HCT116 (cell line): ENCODE measurements at regions not wholly inside any gene's neighbourhood (a gene's known extent, or its start where the extent isn't known, plus 50 kb on each side); places are given as distances from the start of the nearest gene placed in this dataset.

ENCODE experiments used
- ATAC-seq: fragments of 200-7000 bp; cut with Tn5 transposase; 2 replicates; pipeline ENCODE4 v1.9.1; 2020; ENCODE audit warnings: mild to moderate bottlenecking, moderate library complexity
- BruUV-seq: library from RNA; stranded (reverse); fragments of 400-500 nt; replicated peaks from 2 replicates; lab custom pipeline; 2021; lab: Mats Ljungman, UMichigan
- CTCF ChIA-PET: fragments of 300-600 bp; sonication (Branson Sonifier 250); formaldehyde crosslinking; loops from one replicate; lab custom pipeline; 2021; ENCODE audit warnings: antibody characterized with exemption; lab: Charles Lee
- POLR2A ChIA-PET: fragments of 300-600, 350-600 bp; sonication (Branson Sonifier 250); formaldehyde crosslinking; loops from one replicate; lab custom pipeline; 2021; ENCODE audit warnings: antibody characterized with exemption; lab: Charles Lee
- RAD21 ChIA-PET, 2 experiments: fragments of 300-600 bp; sonication (Branson Sonifier 250); formaldehyde crosslinking; loops; one replicate each; lab custom pipeline; 2023; ENCODE audit warnings: low total read pairs in 2 of 2; ENCODE audit not compliant: uncharacterized antibody in 2 of 2, unreplicated experiment in 2 of 2, low non-redundant PET in 1 of 2; lab: Charles Lee
- DNase-seq: peaks from one replicate; pipeline ENCODE4 v3.0.0-alpha.2; 2010; ENCODE audit warnings: low read depth, low spot score
- H2AFZ ChIP-seq: fragments of 200-600 bp; shearing (Covaris generic), sonication (generic); 2 replicates; pipeline ENCODE4 v1.6.1; 2017; ENCODE audit warnings: low read depth, mixed run types, mixed read lengths, antibody characterized with exemption, low read length; ENCODE audit not compliant: poor library complexity, severe bottlenecking
- H3K27ac ChIP-seq: 2 replicates; pipeline ENCODE4 v1.5.1; 2012; ENCODE audit warnings: low read depth, low read length
- H3K27me3 ChIP-seq: fragments of 200-600 bp; sonication (generic); 2 replicates; pipeline ENCODE4 v1.6.1; 2016; ENCODE audit warnings: mixed run types, low read length, mixed read lengths; ENCODE audit not compliant: insufficient read depth
- H3K36me3 ChIP-seq, 2 experiments: fragments of 200-500 bp in 1 of 2; fragments of 200-600 bp in 1 of 2; sonication (Bioruptor generic) in 1 of 2; sonication (generic) in 1 of 2; 2 replicates each; pipeline versions ENCODE4 v1.5.1 to v1.6.1; 2014 to 2016; ENCODE audit warnings: low read length in 2 of 2, inconsistent platforms in 1 of 2, mixed read lengths in 1 of 2, mixed run types in 1 of 2; ENCODE audit not compliant: insufficient read depth in 2 of 2, control insufficient read depth in 1 of 2
- H3K4me1 ChIP-seq, 2 experiments: fragments of 200-600 bp in 1 of 2; sonication (generic) in 1 of 2; 2 replicates each; pipeline versions ENCODE4 v1.5.1 to v1.6.1; 2012 to 2017; ENCODE audit warnings: low read length in 2 of 2, inconsistent platforms in 1 of 2, mild to moderate bottlenecking in 1 of 2, mixed read lengths in 1 of 2, mixed run types in 1 of 2, moderate library complexity in 1 of 2; ENCODE audit not compliant: insufficient read depth in 2 of 2, control insufficient read depth in 1 of 2
- H3K4me2 ChIP-seq: fragments of 200-600 bp; sonication (generic); 2 replicates; pipeline ENCODE4 v1.6.1; 2017; ENCODE audit warnings: mixed run types, low read length, mixed read lengths
- H3K4me3 ChIP-seq, 2 experiments: fragments of 200-600 bp in 1 of 2; sonication (generic) in 1 of 2; replicated peaks in 1 of 2; 2 replicates each; pipeline ENCODE4 v1.5.1; 2011 to 2016; ENCODE audit warnings: low read length in 2 of 2, control low read depth in 1 of 2, low read depth in 1 of 2, mild to moderate bottlenecking in 1 of 2, mixed read lengths in 1 of 2, mixed run types in 1 of 2
- H3K79me2 ChIP-seq: fragments of 200-600 bp; sonication (generic); 2 replicates; pipeline ENCODE4 v1.6.1; 2017; ENCODE audit warnings: mild to moderate bottlenecking, mixed run types, low read length, moderate library complexity, mixed read lengths; ENCODE audit not compliant: insufficient read depth
- H3K9ac ChIP-seq: fragments of 200-600 bp; sonication (generic); 2 replicates; pipeline ENCODE4 v1.6.1; 2016; ENCODE audit warnings: low read length, mixed read lengths
- H3K9me2 ChIP-seq: fragments of 200-600 bp; sonication (generic), shearing (Covaris generic); 2 replicates; pipeline ENCODE4 v1.6.1; 2017; ENCODE audit warnings: mixed run types, mild to moderate bottlenecking, moderate library complexity; ENCODE audit not compliant: insufficient read depth
- H3K9me3 ChIP-seq, 2 experiments: fragments of 200-500 bp in 1 of 2; fragments of 200-600 bp in 1 of 2; sonication (Bioruptor generic) in 1 of 2; sonication (generic) in 1 of 2; 2 replicates each; pipeline ENCODE4 v1.6.1; 2014 to 2017; ENCODE audit warnings: low read length in 2 of 2, mixed read lengths in 2 of 2, inconsistent platforms in 1 of 2, low read depth in 1 of 2, mild to moderate bottlenecking in 1 of 2, mixed run types in 1 of 2, moderate library complexity in 1 of 2; ENCODE audit not compliant: control insufficient read depth in 1 of 2, insufficient read depth in 1 of 2
- H4K20me1 ChIP-seq: fragments of 200-600 bp; sonication (generic), shearing (Covaris generic); 2 replicates; pipeline ENCODE4 v1.6.1; 2017; ENCODE audit warnings: mixed run types, mild to moderate bottlenecking, moderate library complexity; ENCODE audit not compliant: insufficient read depth
- CEBPB ChIP-seq: IDR thresholded peaks from 2 replicates; pipeline ENCODE4 v1.6.1; 2012; ENCODE audit warnings: low read depth
- CTCF ChIP-seq, 3 experiments: fragments of 200-600 bp in 1 of 3; sonication (generic) in 1 of 3; IDR thresholded peaks in 2 of 3; conservative IDR thresholded peaks in 1 of 3; 2 replicates each; pipeline ENCODE4 v1.5.1; 2012 to 2017; ENCODE audit warnings: low read depth in 2 of 3, low read length in 2 of 3, antibody characterized with exemption in 1 of 3, borderline replicate concordance in 1 of 3, control low read depth in 1 of 3, mild to moderate bottlenecking in 1 of 3, mixed read lengths in 1 of 3, mixed run types in 1 of 3, moderate library complexity in 1 of 3; ENCODE audit not compliant: insufficient read depth in 1 of 3
- EZH2 ChIP-seq: fragments of 200-600 bp; sonication (generic); IDR thresholded peaks from 2 replicates; pipeline ENCODE4 v1.6.1; 2017; ENCODE audit warnings: antibody characterized with exemption, mixed run types
- EZH2phosphoT487 ChIP-seq: fragments of 200-600 bp; IDR thresholded peaks from 2 replicates; pipeline ENCODE4 v1.6.1; 2018; ENCODE audit warnings: antibody characterized with exemption, borderline replicate concordance
- FOSL1 ChIP-seq: IDR thresholded peaks from 2 replicates; pipeline ENCODE4 v1.6.1; 2012; ENCODE audit warnings: low read depth
- RAD21 ChIP-seq: IDR thresholded peaks from 2 replicates; pipeline ENCODE4 v1.6.1; 2012; ENCODE audit warnings: low read depth, mild to moderate bottlenecking
- REST ChIP-seq: IDR thresholded peaks from 2 replicates; pipeline ENCODE4 v1.6.1; 2012; ENCODE audit warnings: low read depth
- SRF ChIP-seq: IDR thresholded peaks from 2 replicates; pipeline ENCODE4 v1.6.1; 2012; ENCODE audit warnings: low read depth
- TCF7L2 ChIP-seq: IDR thresholded peaks from 2 replicates; pipeline ENCODE4 v1.7.0; 2011; ENCODE audit warnings: borderline replicate concordance, inconsistent platforms; ENCODE audit not compliant: insufficient read depth, insufficient read length; ENCODE audit errors: extremely low read depth
- ZBTB33 ChIP-seq: IDR thresholded peaks from 2 replicates; pipeline ENCODE4 v1.6.1; 2011; ENCODE audit warnings: mild to moderate bottlenecking, low read length, moderate library complexity; ENCODE audit not compliant: insufficient replicate concordance; ENCODE audit errors: extremely low read depth
- ZFX ChIP-seq: fragments of 450-650 bp; IDR thresholded peaks from 2 replicates; pipeline ENCODE4 v1.6.1; 2017
- ZNF274 ChIP-seq: fragments of 200-500 bp; sonication (Bioruptor generic); IDR thresholded peaks from 2 replicates; pipeline ENCODE4 v1.6.1; 2014; ENCODE audit warnings: mild to moderate bottlenecking, low read depth, low read length, inconsistent platforms
- intact Hi-C: fragments of 100-400 bp; cut with micrococcal nuclease; formaldehyde crosslinking; loops from 2 replicates; pipeline ENCODE4 v1.10.0; 2022

- BruUV-seq, result no TSS peak
Measured at GRCh38 chr16:51085271-51085670, 65.8 kb downstream of the SALL1 start.

More at GRCh38 chr16:51085271-51085670, 65.8 kb downstream of the SALL1 start:
- no peaks in the 10 kb centered on the region for H3K9me3 ChIP-seq
- H2AFZ ChIP-seq, result no peak overlapping the region
- no peaks in the 10 kb centered on the region for H4K20me1 ChIP-seq
- ChIA-PET CTCF (no interaction called here), POLR2A (no interaction called here), RAD21 (no interaction called here)
- no peak overlapping the region for H3K9ac ChIP-seq
- no peaks in the 10 kb centered on the region for H3K9me2 ChIP-seq
- DNase-seq (no peak), ATAC-seq (no peak)
- no peak overlapping the region for H3K4me2 ChIP-seq
- H3K4me1 ChIP-seq, result no peaks in the 10 kb centered on the region
- H3K27ac ChIP-seq, result no peak overlapping the region
- intact Hi-C loops, result no loop called here
- TF ChIP-seq ZNF274 (no peak), RAD21 (no peak), CEBPB (no peak), SRF (no peak), REST (no peak), ZFX (no peak), EZH2 (no peak), FOSL1 (no peak), TCF7L2 (no peak), EZH2phosphoT487 (no peak), CTCF (IDR thresholded peaks at IDR 0.05 in 2 of 3, conservative IDR thresholded peaks at IDR 0.05 in 1 of 3; ENCODE audit: borderline replicate concordance in 1 of 3, insufficient read depth in 1 of 3, low read depth in 2 of 3, low read length in 2 of 3) (no peak), ZBTB33 (no peak)
- no peaks in the 10 kb centered on the region for H3K36me3 ChIP-seq
- no peaks in the 10 kb centered on the region for H3K27me3 ChIP-seq
- H3K79me2 ChIP-seq, result no peaks in the 10 kb centered on the region
- no peak overlapping the region for H3K4me3 ChIP-seq
